H1 (cell line): ENCODE measurements at regions not wholly inside any gene's neighbourhood (a gene's known extent, or its start where the extent isn't known, plus 50 kb on each side); places are given as distances from the start of the nearest gene placed in this dataset.

Experiments used
- CTCF ChIA-PET: fragments of 300-600 bp; sonication (Branson Sonifier 250); formaldehyde crosslinking; loops from one replicate; lab custom pipeline; 2021; ENCODE audit not compliant: partially characterized antibody; lab: Charles Lee
- POLR2A ChIA-PET: fragments of 300-600 bp; sonication (Branson Sonifier 250); formaldehyde crosslinking; loops from one replicate; lab custom pipeline; 2021; ENCODE audit warnings: inconsistent platforms; ENCODE audit not compliant: partially characterized antibody; lab: Charles Lee
- DNase-seq, 2 experiments: peaks; one replicate each; pipeline versions ENCODE4 v3.0.0 to v3.0.0-alpha.2; 2010 to 2022; ENCODE audit warnings: low spot score in 2 of 2, low read depth in 1 of 2, mixed read lengths in 1 of 2
- FAIRE-seq: peaks from 2 replicates; lab custom pipeline; 2011; peaks lifted over from hg19 to GRCh38; lab: Jason Lieb, UNC
- H2AFZ ChIP-seq: 2 replicates; pipeline ENCODE4 v1.8.1; 2012; ENCODE audit warnings: low read length, inconsistent platforms
- H2AK5ac ChIP-seq: 2 replicates; pipeline ENCODE4 v1.6.1; 2013; ENCODE audit warnings: low read depth, low read length
- H2BK120ac ChIP-seq: replicated peaks from 2 replicates; pipeline ENCODE3; 2013; ENCODE audit warnings: low read depth, low read length, inconsistent platforms
- H2BK12ac ChIP-seq: 2 replicates; pipeline ENCODE4 v1.6.1; 2013; ENCODE audit warnings: low read depth, low read length
- H2BK15ac ChIP-seq: 2 replicates; pipeline ENCODE4 v1.6.1; 2013; ENCODE audit warnings: low read length
- H2BK20ac ChIP-seq: 2 replicates; pipeline ENCODE4 v1.6.1; 2013; ENCODE audit warnings: low read length
- H2BK5ac ChIP-seq: 2 replicates; pipeline ENCODE4 v1.6.1; 2013; ENCODE audit warnings: low read depth, low read length
- H3K14ac ChIP-seq: 2 replicates; pipeline ENCODE4 v1.6.1; 2013; ENCODE audit warnings: inconsistent platforms; ENCODE audit not compliant: insufficient read length
- H3K18ac ChIP-seq: 2 replicates; pipeline ENCODE4 v1.6.1; 2013; ENCODE audit warnings: low read length; ENCODE audit errors: extremely low read depth
- H3K23ac ChIP-seq: 2 replicates; pipeline ENCODE4 v1.6.1; 2013; ENCODE audit warnings: inconsistent platforms; ENCODE audit not compliant: insufficient read length
- H3K23me2 ChIP-seq: 2 replicates; pipeline ENCODE4 v1.6.1; 2013; ENCODE audit warnings: low read depth, low read length
- H3K27ac ChIP-seq: 2 replicates; pipeline ENCODE4 v1.6.1; 2011; ENCODE audit warnings: low read depth, low read length, inconsistent platforms
- H3K27me3 ChIP-seq, 4 experiments: replicated peaks in 1 of 4; 1 replicate in 1 of 4; 2 replicates in 3 of 4; pipeline versions ENCODE4 v1.6.1 to v1.8.1; 2011 to 2013; ENCODE audit warnings: low read length in 3 of 4, mild to moderate bottlenecking in 3 of 4, inconsistent platforms in 2 of 4, mixed read lengths in 2 of 4, moderate library complexity in 1 of 4; ENCODE audit not compliant: control insufficient read depth in 3 of 4, insufficient read depth in 3 of 4; ENCODE audit errors: extremely low read depth in 1 of 4
- H3K36me3 ChIP-seq, 4 experiments: 2 replicates each; pipeline versions ENCODE4 v1.6.1 to v1.8.1; 2011 to 2013; ENCODE audit warnings: mild to moderate bottlenecking in 4 of 4, low read length in 3 of 4, moderate library complexity in 2 of 4, control low read depth in 1 of 4, inconsistent platforms in 1 of 4; ENCODE audit not compliant: insufficient read depth in 4 of 4, control insufficient read depth in 2 of 4
- H3K4ac ChIP-seq: replicated peaks from 2 replicates; pipeline ENCODE3; 2013; ENCODE audit warnings: low read length, low read depth, mixed read lengths, inconsistent platforms; ENCODE audit not compliant: insufficient read length
- H3K4me1 ChIP-seq, 4 experiments: replicated peaks in 1 of 4; 1 replicate in 1 of 4; 2 replicates in 3 of 4; pipeline versions ENCODE4 v1.6.1 to v1.8.1; 2011 to 2013; ENCODE audit warnings: low read length in 3 of 4, inconsistent platforms in 2 of 4, mixed read lengths in 1 of 4; ENCODE audit not compliant: insufficient read depth in 4 of 4, control insufficient read depth in 3 of 4
- H3K4me2 ChIP-seq, 2 experiments: 2 replicates each; pipeline versions ENCODE4 v1.6.1 to v1.8.1; 2011 to 2013; ENCODE audit warnings: low read depth in 2 of 2, low read length in 2 of 2, control low read depth in 1 of 2, inconsistent platforms in 1 of 2, mild to moderate bottlenecking in 1 of 2; ENCODE audit not compliant: insufficient read depth in 1 of 2
- H3K4me3 ChIP-seq, 4 experiments: fragments of 200-600, 300-600 bp in 1 of 4; sonication (generic), shearing (Covaris generic), sonication (Bioruptor Twin) in 1 of 4; 2 replicates each; pipeline versions ENCODE4 v1.5.1 to v1.8.1; 2011 to 2016; ENCODE audit warnings: low read length in 4 of 4, low read depth in 3 of 4, control low read depth in 2 of 4, inconsistent platforms in 2 of 4, mild to moderate bottlenecking in 2 of 4, mixed read lengths in 1 of 4, moderate library complexity in 1 of 4; ENCODE audit not compliant: insufficient read depth in 2 of 4; ENCODE audit errors: extremely low read depth in 1 of 4
- H3K56ac ChIP-seq: replicated peaks from 2 replicates; pipeline ENCODE3; 2013; ENCODE audit warnings: low read depth, mild to moderate bottlenecking, mixed read lengths, low read length, inconsistent platforms; ENCODE audit not compliant: insufficient read length
- H3K79me1 ChIP-seq: 2 replicates; pipeline ENCODE4 v1.6.1; 2013; ENCODE audit warnings: low read depth, low read length, control low read depth
- H3K79me2 ChIP-seq, 2 experiments: 2 replicates each; pipeline versions ENCODE4 v1.6.1 to v1.8.1; 2012 to 2013; ENCODE audit warnings: low read length in 2 of 2, mild to moderate bottlenecking in 2 of 2, inconsistent platforms in 1 of 2; ENCODE audit not compliant: insufficient read depth in 2 of 2, control insufficient read depth in 1 of 2
- H3K9ac ChIP-seq, 4 experiments: replicated peaks in 1 of 4; 1 replicate in 1 of 4; 2 replicates in 3 of 4; pipeline versions ENCODE4 v1.6.1 to v1.8.1; 2011 to 2013; ENCODE audit warnings: low read depth in 3 of 4, low read length in 3 of 4, control low read depth in 2 of 4, mild to moderate bottlenecking in 2 of 4, moderate library complexity in 2 of 4, inconsistent platforms in 1 of 4; ENCODE audit errors: extremely low read depth in 1 of 4
- H3K9me3 ChIP-seq, 2 experiments: 2 replicates each; pipeline versions ENCODE4 v1.6.1 to v1.8.1; 2012 to 2013; ENCODE audit warnings: mild to moderate bottlenecking in 2 of 2, moderate library complexity in 2 of 2, control low read depth in 1 of 2, inconsistent platforms in 1 of 2, low read depth in 1 of 2, low read length in 1 of 2, mixed read lengths in 1 of 2; ENCODE audit not compliant: insufficient read depth in 2 of 2
- H4K20me1 ChIP-seq, 2 experiments: replicated peaks in 1 of 2; 2 replicates each; pipeline versions ENCODE3 to v1.8.1; 2011 to 2013; ENCODE audit warnings: inconsistent platforms in 2 of 2, low read length in 2 of 2, mild to moderate bottlenecking in 1 of 2; ENCODE audit not compliant: insufficient read depth in 2 of 2, control insufficient read depth in 1 of 2
- H4K5ac ChIP-seq: 2 replicates; pipeline ENCODE4 v1.6.1; 2013; ENCODE audit warnings: low read length, low read depth, mixed read lengths, inconsistent platforms; ENCODE audit not compliant: insufficient read length
- H4K8ac ChIP-seq: 2 replicates; pipeline ENCODE4 v1.8.0; 2013; ENCODE audit warnings: mild to moderate bottlenecking, moderate library complexity, low read length, inconsistent platforms; ENCODE audit not compliant: insufficient read depth; ENCODE audit errors: extremely low read depth
- H4K91ac ChIP-seq: replicated peaks from 2 replicates; pipeline ENCODE3; 2013; ENCODE audit warnings: low read length, mixed read lengths, inconsistent platforms; ENCODE audit not compliant: insufficient read length
- ASH2L ChIP-seq: fragments of 200-600, 300-600 bp; sonication (generic); IDR thresholded peaks from one replicate; pipeline ENCODE4 v1.7.1; 2017; ENCODE audit warnings: low read length
- CHD2 ChIP-seq: IDR thresholded peaks from 2 replicates; pipeline ENCODE4 v1.6.1; 2012; ENCODE audit warnings: low read length, improper control_type of control experiment
- CREB1 ChIP-seq: IDR thresholded peaks from 2 replicates; pipeline ENCODE4 v1.6.1; 2012; ENCODE audit warnings: inconsistent platforms
- CTBP2 ChIP-seq: IDR thresholded peaks from 2 replicates; pipeline ENCODE4 v1.7.0; 2011; ENCODE audit warnings: borderline replicate concordance, mild to moderate bottlenecking, moderate library complexity, mixed read lengths, low read length; ENCODE audit not compliant: insufficient read depth, insufficient read length
- KDM1A ChIP-seq: fragments of 200-600, 300-600 bp; sonication (generic); IDR thresholded peaks from 2 replicates; pipeline ENCODE4 v1.7.1; 2016; ENCODE audit warnings: mild to moderate bottlenecking, low read length, borderline replicate concordance
- MAFK ChIP-seq: IDR thresholded peaks from 2 replicates; pipeline ENCODE4 v1.6.1; 2012; ENCODE audit warnings: low read depth, mild to moderate bottlenecking, improper control_type of control experiment, low read length
- NANOG ChIP-seq: IDR thresholded peaks from 2 replicates; pipeline ENCODE4 v1.6.1; 2011; ENCODE audit warnings: low read length, low read depth, mild to moderate bottlenecking, inconsistent platforms; ENCODE audit not compliant: insufficient read depth, poor library complexity, severe bottlenecking
- PHF8 ChIP-seq: fragments of 200-600 bp; sonication (generic); conservative IDR thresholded peaks from 2 replicates; pipeline ENCODE4 v1.7.1; 2012; ENCODE audit warnings: low read depth, mild to moderate bottlenecking, inconsistent platforms, low read length, moderate library complexity
- SUZ12 ChIP-seq: fragments of 200-600 bp; sonication (generic); IDR thresholded peaks from 2 replicates; pipeline ENCODE4 v1.6.1; 2012; ENCODE audit warnings: mild to moderate bottlenecking, inconsistent platforms, low read length, moderate library complexity, mixed read lengths
- WGBS, 2 experiments: shearing (Covaris generic) in 1 of 2; methylation state at CpG; one replicate each; pipeline versions ENCODE4 v1.1.6 to v1.1.7; 2013 to 2015; ENCODE audit warnings: low lambda C conversion rate in 2 of 2, mixed read lengths in 2 of 2, inconsistent platforms in 1 of 2, low coverage in 1 of 2, missing lambda C conversion rate in 1 of 2; ENCODE audit not compliant: insufficient replicate concordance in 2 of 2, insufficient coverage in 1 of 2, insufficient read length in 1 of 2; ENCODE audit errors: extremely low coverage in 1 of 2, missing lambda C conversion rate in 1 of 2; 5-methylcytosine and 5-hydroxymethylcytosine counted together
- TF ChIP-seq, protein P1 (sequence below): IDR thresholded peaks from 2 replicates; pipeline ENCODE4 v1.6.1; 2011; ENCODE audit warnings: low read depth, mild to moderate bottlenecking, low read length; ENCODE audit not compliant: insufficient read depth

- Histone ChIP-seq H3K79me1 (no peaks in the 10 kb centered on the region), H2BK5ac (no peak overlapping the region), H3K4me3 (no peak overlapping the region), H3K18ac (no peak overlapping the region), H4K8ac (no peak overlapping the region), H3K36me3 (no peaks in the 10 kb centered on the region), H2AK5ac (no peak overlapping the region), H3K14ac (no peak overlapping the region), H3K79me2 (no peaks in the 10 kb centered on the region), H3K9me3 (no peaks in the 10 kb centered on the region; a peak in 1 of 4 replicates), H2AFZ (peak overlapping the region; percentile 84), H4K5ac (no peak overlapping the region), H3K27ac (no peak overlapping the region), H3K23ac (no peak overlapping the region), H4K20me1 (no peaks in the 10 kb centered on the region), H2BK20ac (no peak overlapping the region), H2BK15ac (no peak overlapping the region), H3K9ac (no peak overlapping the region), H3K56ac (no peak overlapping the region), H3K23me2 (no peaks in the 10 kb centered on the region), H2BK120ac (no peak overlapping the region), H3K4me1 (no peaks in the 10 kb centered on the region)
- ChIA-PET CTCF (no interaction called here), POLR2A (no interaction called here)
- WGBS, 2 experiments: 96% methylated on average over 1 of the region's 1 CpG; no CpG with 5 or more reads in 1 of the 2 experiments
- DNase-seq (no peak), FAIRE-seq (no peak)
- no peak for TF ChIP-seq KDM1A
- TF ChIP-seq SUZ12: no peak
- TF ChIP-seq PHF8: no peak
- no peak for TF ChIP-seq CTBP2
- TF ChIP-seq, protein P1, sequence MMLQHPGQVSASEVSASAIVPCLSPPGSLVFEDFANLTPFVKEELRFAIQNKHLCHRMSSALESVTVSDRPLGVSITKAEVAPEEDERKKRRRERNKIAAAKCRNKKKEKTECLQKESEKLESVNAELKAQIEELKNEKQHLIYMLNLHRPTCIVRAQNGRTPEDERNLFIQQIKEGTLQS: no peak
- no peak for TF ChIP-seq MAFK
- no peak for TF ChIP-seq ASH2L
- no peak for TF ChIP-seq NANOG
- no peak for TF ChIP-seq CHD2
- TF ChIP-seq CREB1: no peak
- TF ChIP-seq, all 59 proteins: peak for 0
- Histone ChIP-seq H4K91ac (no peak overlapping the region), H3K4me2 (no peak overlapping the region), H2BK12ac (no peak overlapping the region), H3K27me3 (no peaks in the 10 kb centered on the region), H3K4ac (no peak overlapping the region)
These were observed 194.0 kb upstream of the KCND2 start for GRCh38 chr7:120079022-120079421.
